H9 (cell line): ENCODE measurements at regions not wholly inside any gene's neighbourhood (a gene's known extent, or its start where the extent isn't known, plus 50 kb on each side); places are given as distances from the start of the nearest gene placed in this dataset.

Source experiments
- DNase-seq: peaks from one replicate; pipeline ENCODE4 v3.0.0-alpha.2; 2017
- H2AFZ ChIP-seq: one replicate; pipeline ENCODE4 v1.6.1; 2013; ENCODE audit warnings: mild to moderate bottlenecking, low read length, control low read depth, moderate library complexity
- H2AK5ac ChIP-seq: 2 replicates; pipeline ENCODE4 v1.6.1; 2013; ENCODE audit warnings: low read length, control low read depth, mixed read lengths; ENCODE audit not compliant: insufficient read length
- H2BK120ac ChIP-seq: one replicate; pipeline ENCODE4 v1.6.1; 2013; ENCODE audit warnings: low read depth, mild to moderate bottlenecking, low read length, control low read depth, inconsistent platforms; ENCODE audit not compliant: poor library complexity, severe bottlenecking
- H2BK12ac ChIP-seq: 2 replicates; pipeline ENCODE4 v1.6.1; 2013; ENCODE audit warnings: low read length, control low read depth, mixed read lengths, low read depth; ENCODE audit not compliant: insufficient read length
- H2BK15ac ChIP-seq: 2 replicates; pipeline ENCODE4 v1.6.1; 2013; ENCODE audit warnings: low read depth, low read length, control low read depth
- H2BK20ac ChIP-seq: one replicate; pipeline ENCODE4 v1.6.1; 2013; ENCODE audit warnings: low read depth, mild to moderate bottlenecking, low read length, control low read depth, inconsistent platforms; ENCODE audit not compliant: poor library complexity, severe bottlenecking
- H2BK5ac ChIP-seq: 2 replicates; pipeline ENCODE4 v1.6.1; 2013; ENCODE audit warnings: low read length, control low read depth, mixed read lengths; ENCODE audit not compliant: insufficient read length
- H3K14ac ChIP-seq: 2 replicates; pipeline ENCODE4 v1.6.1; 2013; ENCODE audit warnings: low read length, control low read depth; ENCODE audit not compliant: insufficient read depth
- H3K18ac ChIP-seq: 2 replicates; pipeline ENCODE4 v1.6.1; 2013; ENCODE audit warnings: low read depth, mild to moderate bottlenecking, mixed read lengths, low read length, control low read depth; ENCODE audit not compliant: insufficient read length
- H3K23ac ChIP-seq: 2 replicates; pipeline ENCODE4 v1.6.1; 2013; ENCODE audit warnings: low read length, control low read depth, mixed read lengths, low read depth; ENCODE audit not compliant: insufficient read length
- H3K23me2 ChIP-seq: 2 replicates; pipeline ENCODE4 v1.6.1; 2013; ENCODE audit warnings: low read depth, mild to moderate bottlenecking, mixed read lengths, low read length, control low read depth; ENCODE audit not compliant: insufficient read length, poor library complexity, severe bottlenecking
- H3K27ac ChIP-seq: 2 replicates; pipeline ENCODE4 v1.5.1; 2013; ENCODE audit warnings: low read length, control low read depth, mixed read lengths, low read depth; ENCODE audit not compliant: insufficient read length
- H3K27me3 ChIP-seq: 2 replicates; pipeline ENCODE4 v1.6.1; 2013; ENCODE audit warnings: low read length, control low read depth, inconsistent platforms; ENCODE audit not compliant: insufficient read depth
- H3K4ac ChIP-seq: 2 replicates; pipeline ENCODE4 v1.6.1; 2013; ENCODE audit warnings: low read depth, mild to moderate bottlenecking, control low read depth, inconsistent platforms, low read length, moderate library complexity
- H3K4me1 ChIP-seq: 2 replicates; pipeline ENCODE4 v1.6.1; 2013; ENCODE audit warnings: low read length, control low read depth, inconsistent platforms; ENCODE audit not compliant: insufficient read depth
- H3K4me2 ChIP-seq: 2 replicates; pipeline ENCODE4 v1.6.1; 2013; ENCODE audit warnings: low read length, control low read depth, mixed read lengths; ENCODE audit not compliant: insufficient read length, insufficient read depth
- H3K56ac ChIP-seq: 2 replicates; pipeline ENCODE4 v1.6.1; 2013; ENCODE audit warnings: low read depth, mild to moderate bottlenecking, mixed read lengths, low read length, control low read depth; ENCODE audit not compliant: insufficient read length
- H3K79me1 ChIP-seq: 2 replicates; pipeline ENCODE4 v1.6.1; 2013; ENCODE audit warnings: low read depth, mild to moderate bottlenecking, moderate library complexity, low read length, control low read depth, inconsistent platforms; ENCODE audit not compliant: insufficient read depth, poor library complexity, severe bottlenecking
- H3K79me2 ChIP-seq: 2 replicates; pipeline ENCODE4 v1.6.1; 2013; ENCODE audit warnings: low read length, control low read depth, inconsistent platforms; ENCODE audit not compliant: insufficient read depth
- H3K9ac ChIP-seq: 2 replicates; pipeline ENCODE4 v1.6.1; 2013; ENCODE audit warnings: low read length, control low read depth, mixed read lengths; ENCODE audit not compliant: insufficient read length; ENCODE audit errors: extremely low read depth
- H3K9me3 ChIP-seq: one replicate; pipeline ENCODE4 v1.6.1; 2013; ENCODE audit warnings: low read depth, low read length, inconsistent platforms; ENCODE audit not compliant: control insufficient read depth
- H3T11ph ChIP-seq: one replicate; pipeline ENCODE4 v1.6.1; 2013; ENCODE audit warnings: mild to moderate bottlenecking, low read length, control low read depth, inconsistent platforms
- H4K20me1 ChIP-seq: one replicate; pipeline ENCODE4 v1.6.1; 2013; ENCODE audit not compliant: control insufficient read depth, insufficient read length, insufficient read depth
- H4K5ac ChIP-seq: 2 replicates; pipeline ENCODE4 v1.6.1; 2013; ENCODE audit warnings: low read depth, mild to moderate bottlenecking, mixed read lengths, low read length, control low read depth; ENCODE audit not compliant: insufficient read length
- H4K8ac ChIP-seq: replicated peaks from 2 replicates; pipeline ENCODE4 v1.6.1; 2013; ENCODE audit warnings: low read length, control low read depth, mixed read lengths, low read depth; ENCODE audit not compliant: insufficient read length
- H4K91ac ChIP-seq: 2 replicates; pipeline ENCODE4 v1.6.1; 2013; ENCODE audit warnings: low read depth, mild to moderate bottlenecking, moderate library complexity, mixed read lengths, low read length, control low read depth; ENCODE audit not compliant: insufficient read length
- H3K27ac Mint-ChIP-seq, 3 experiments: 2 replicates in 2 of 3; 3 replicates in 1 of 3; pipeline ENCODE4 v1.8.0; 2020 to 2021; ENCODE audit warnings: mixed read lengths in 3 of 3, mild to moderate bottlenecking in 1 of 3, moderate library complexity in 1 of 3
- H3K27me3 Mint-ChIP-seq: 2 replicates; pipeline ENCODE4 v1.8.0; 2021; ENCODE audit warnings: low read depth, mild to moderate bottlenecking, moderate library complexity, mixed read lengths
- H3K36me3 Mint-ChIP-seq, 3 experiments: 2 replicates in 2 of 3; 3 replicates in 1 of 3; pipeline ENCODE4 v1.8.0; 2020 to 2021; ENCODE audit warnings: low read depth in 3 of 3, mixed read lengths in 3 of 3; ENCODE audit not compliant: insufficient read depth in 1 of 3
- H3K4me1 Mint-ChIP-seq, 2 experiments: 2 replicates each; pipeline ENCODE4 v1.8.0; 2020; ENCODE audit warnings: mixed read lengths in 2 of 2
- H3K4me3 Mint-ChIP-seq, 2 experiments: 2 replicates in 1 of 2; 3 replicates in 1 of 2; pipeline ENCODE4 v1.8.0; 2020 to 2021; ENCODE audit warnings: mild to moderate bottlenecking in 2 of 2, mixed read lengths in 2 of 2, moderate library complexity in 1 of 2
- H3K9me3 Mint-ChIP-seq, 2 experiments: 2 replicates in 1 of 2; 3 replicates in 1 of 2; pipeline ENCODE4 v1.8.0; 2020; ENCODE audit warnings: mild to moderate bottlenecking in 2 of 2, mixed read lengths in 2 of 2, moderate library complexity in 1 of 2
- CTCF ChIP-seq: fragments of 200-600 bp; sonication (generic); conservative IDR thresholded peaks from 3 replicates; pipeline ENCODE4 v1.8.0; 2021; ENCODE audit warnings: antibody characterized with exemption, mild to moderate bottlenecking
- WGBS: extraction: QIAGEN DNeasy Blood & Tissue Kit; methylation state at CpG from one replicate; pipeline ENCODE4 v1.1.7; 2013; ENCODE audit warnings: missing lambda C conversion rate, low lambda C conversion rate, mixed read lengths; ENCODE audit not compliant: insufficient read length; ENCODE audit errors: extremely low coverage; 5-methylcytosine and 5-hydroxymethylcytosine counted together

DNA sequence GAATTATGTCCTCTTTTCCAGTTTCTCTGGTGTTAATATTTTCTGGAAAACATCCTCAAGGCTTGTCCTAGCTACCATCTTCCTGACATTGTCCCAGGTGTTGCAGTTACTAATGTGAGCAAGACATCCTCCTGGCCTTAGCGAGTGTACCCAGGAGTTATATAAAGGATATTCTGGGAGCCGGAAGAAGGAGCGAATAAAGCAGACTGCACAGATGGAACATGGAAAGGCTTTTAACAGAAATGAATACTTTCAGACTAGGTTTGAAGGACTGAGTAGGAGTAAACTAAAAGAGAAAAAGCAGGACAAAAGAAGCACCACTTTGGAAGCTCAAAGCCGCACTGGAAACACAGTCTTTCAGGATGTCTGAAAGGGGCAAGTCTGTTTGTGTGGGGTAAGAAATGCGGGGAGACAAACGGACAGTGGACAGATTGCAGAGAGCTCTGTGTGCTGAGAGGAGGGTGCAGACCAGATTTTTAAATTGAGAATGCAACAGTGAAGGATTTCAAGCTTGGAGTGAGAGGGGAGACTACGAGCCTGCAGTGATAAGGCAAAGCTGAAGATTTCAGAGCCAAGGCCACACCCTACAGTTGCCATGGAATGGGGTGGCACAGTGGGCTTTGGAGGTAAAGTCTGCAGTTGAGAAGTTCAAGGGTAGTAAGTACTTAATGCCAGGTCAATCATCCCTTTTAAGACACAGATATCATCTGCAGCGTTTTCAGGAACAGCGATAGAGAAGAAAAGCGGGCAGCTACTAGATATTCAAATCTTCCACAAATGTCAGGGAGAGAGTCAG is 94.1 kb upstream of the TAF11L2 start:
- H3K4me3 Mint-ChIP-seq, result no peak overlapping the region
- Histone ChIP-seq H2AFZ (no peak overlapping the region), H3K18ac (no peak overlapping the region)

More for the DNA sequence above, 94.1 kb upstream of the TAF11L2 start:
- no peaks in the 10 kb centered on the region for H4K20me1 ChIP-seq
- H2BK5ac ChIP-seq, result no peak overlapping the region
- no peaks in the 10 kb centered on the region for H3K79me2 ChIP-seq
- WGBS, result no CpG with 5 or more reads among the region's 10 CpGs
- H3T11ph ChIP-seq, result no peak overlapping the region
- H2BK12ac ChIP-seq, result no peak overlapping the region
- no peak overlapping the region for H3K4ac ChIP-seq
- H3K23ac ChIP-seq, result no peak overlapping the region
- H3K36me3 Mint-ChIP-seq, result no peaks in the 10 kb centered on the region
- H3K27ac Mint-ChIP-seq, result peak overlapping the region in 2 of 3 experiments; percentile 23 to 49; a peak in 4 of 7 replicates
- H3K9me3 Mint-ChIP-seq, result no peaks in the 10 kb centered on the region; a peak in 1 of 5 replicates
- no peaks in the 10 kb centered on the region for H3K9me3 ChIP-seq
- no peak overlapping the region for H4K91ac ChIP-seq
- peaks cover 14% of the 10 kb centered on the region; the same call in 1 of the 2 replicates for H3K4me1 ChIP-seq
- TF ChIP-seq CTCF, result no peak
- no peak overlapping the region for H2AK5ac ChIP-seq
- no peaks in the 10 kb centered on the region for H3K79me1 ChIP-seq
- H3K4me2 ChIP-seq, result no peak overlapping the region
- H2BK120ac ChIP-seq, result no peak overlapping the region
- H3K27me3 Mint-ChIP-seq, result peaks cover 6% of the 10 kb centered on the region
- no peak overlapping the region for H4K5ac ChIP-seq
- no peak overlapping the region for H3K14ac ChIP-seq
- no peak overlapping the region for H4K8ac ChIP-seq
- no peak overlapping the region for H2BK15ac ChIP-seq
- no peak overlapping the region for H3K56ac ChIP-seq
- H3K9ac ChIP-seq, result no peak overlapping the region
- H3K4me1 Mint-ChIP-seq, result peaks cover 63 to 68% of the 10 kb centered on the region in 2 experiments
- H3K27me3 ChIP-seq, result peaks cover 2% of the 10 kb centered on the region; the same call in 1 of the 2 replicates
- peaks cover 4% of the 10 kb centered on the region for H3K23me2 ChIP-seq
- no peak overlapping the region for H3K27ac ChIP-seq
- DNase-seq, result no peak
- H2BK20ac ChIP-seq, result no peak overlapping the region
